Type B pancreatic cell (in vitro differentiated cells): ENCODE measurements at regions not wholly inside any gene's neighbourhood (a gene's known extent, or its start where the extent isn't known, plus 50 kb on each side); places are given as distances from the start of the nearest gene placed in this dataset.

Experiments used
- DNase-seq: peaks from one replicate; pipeline ENCODE4 v3.0.0; 2021; ENCODE audit warnings: mixed read lengths; ENCODE audit not compliant: unreplicated experiment; ENCODE audit errors: extremely low spot score
- H3K27ac Mint-ChIP-seq: 2 replicates; pipeline ENCODE4 v1.8.0; 2021; ENCODE audit warnings: mild to moderate bottlenecking, mixed read lengths
- H3K27me3 Mint-ChIP-seq: 2 replicates; pipeline ENCODE4 v1.8.0; 2021; ENCODE audit warnings: mixed read lengths
- H3K36me3 Mint-ChIP-seq: 2 replicates; pipeline ENCODE4 v1.8.0; 2021; ENCODE audit warnings: mixed read lengths
- H3K4me1 Mint-ChIP-seq: one replicate; pipeline ENCODE4 v1.8.0; 2021; ENCODE audit warnings: mixed read lengths; ENCODE audit not compliant: unreplicated experiment
- H3K4me3 Mint-ChIP-seq: 2 replicates; pipeline ENCODE4 v1.8.0; 2021; ENCODE audit warnings: mild to moderate bottlenecking, mixed read lengths
- H3K9me3 Mint-ChIP-seq: 2 replicates; pipeline ENCODE4 v1.8.0; 2021; ENCODE audit warnings: mixed read lengths
- TF ChIP-seq, protein P1 (sequence below): fragments of 200-600 bp; sonication (generic); conservative IDR thresholded peaks from 2 replicates; pipeline ENCODE4 v1.5.0; 2021; ENCODE audit warnings: antibody characterized with exemption, mild to moderate bottlenecking

DNA sequence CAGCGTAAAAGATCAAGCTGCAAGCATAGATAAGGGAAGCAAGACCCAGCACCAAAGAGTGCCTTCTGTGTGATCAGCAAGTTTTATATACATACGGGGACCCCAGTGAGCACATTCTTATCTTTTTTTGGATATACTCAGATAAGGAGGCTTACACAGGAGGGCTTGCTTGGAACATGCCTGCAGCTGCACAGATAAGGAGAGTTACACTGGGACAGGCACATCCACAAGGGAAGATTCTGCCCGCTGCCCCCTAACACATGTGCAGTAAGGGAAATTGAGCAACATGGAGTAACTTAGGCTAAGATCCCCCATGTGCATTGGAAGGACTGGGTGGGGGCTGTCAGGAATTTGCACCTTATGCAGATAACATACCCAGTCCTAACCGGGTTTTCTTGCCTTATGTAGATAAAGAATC lies 1334.8 kb downstream of the MRPL39 start:
- no peaks in the 10 kb centered on the region for H3K9me3 Mint-ChIP-seq
- no peaks in the 10 kb centered on the region for H3K36me3 Mint-ChIP-seq
- TF ChIP-seq, protein P1, sequence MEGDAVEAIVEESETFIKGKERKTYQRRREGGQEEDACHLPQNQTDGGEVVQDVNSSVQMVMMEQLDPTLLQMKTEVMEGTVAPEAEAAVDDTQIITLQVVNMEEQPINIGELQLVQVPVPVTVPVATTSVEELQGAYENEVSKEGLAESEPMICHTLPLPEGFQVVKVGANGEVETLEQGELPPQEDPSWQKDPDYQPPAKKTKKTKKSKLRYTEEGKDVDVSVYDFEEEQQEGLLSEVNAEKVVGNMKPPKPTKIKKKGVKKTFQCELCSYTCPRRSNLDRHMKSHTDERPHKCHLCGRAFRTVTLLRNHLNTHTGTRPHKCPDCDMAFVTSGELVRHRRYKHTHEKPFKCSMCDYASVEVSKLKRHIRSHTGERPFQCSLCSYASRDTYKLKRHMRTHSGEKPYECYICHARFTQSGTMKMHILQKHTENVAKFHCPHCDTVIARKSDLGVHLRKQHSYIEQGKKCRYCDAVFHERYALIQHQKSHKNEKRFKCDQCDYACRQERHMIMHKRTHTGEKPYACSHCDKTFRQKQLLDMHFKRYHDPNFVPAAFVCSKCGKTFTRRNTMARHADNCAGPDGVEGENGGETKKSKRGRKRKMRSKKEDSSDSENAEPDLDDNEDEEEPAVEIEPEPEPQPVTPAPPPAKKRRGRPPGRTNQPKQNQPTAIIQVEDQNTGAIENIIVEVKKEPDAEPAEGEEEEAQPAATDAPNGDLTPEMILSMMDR, result no peak
- H3K27ac Mint-ChIP-seq, result no peak overlapping the region
- H3K27me3 Mint-ChIP-seq, result no peaks in the 10 kb centered on the region
- H3K4me3 Mint-ChIP-seq, result no peak overlapping the region
- DNase-seq, result no peak
- H3K4me1 Mint-ChIP-seq, result no peaks in the 10 kb centered on the region

DNA sequence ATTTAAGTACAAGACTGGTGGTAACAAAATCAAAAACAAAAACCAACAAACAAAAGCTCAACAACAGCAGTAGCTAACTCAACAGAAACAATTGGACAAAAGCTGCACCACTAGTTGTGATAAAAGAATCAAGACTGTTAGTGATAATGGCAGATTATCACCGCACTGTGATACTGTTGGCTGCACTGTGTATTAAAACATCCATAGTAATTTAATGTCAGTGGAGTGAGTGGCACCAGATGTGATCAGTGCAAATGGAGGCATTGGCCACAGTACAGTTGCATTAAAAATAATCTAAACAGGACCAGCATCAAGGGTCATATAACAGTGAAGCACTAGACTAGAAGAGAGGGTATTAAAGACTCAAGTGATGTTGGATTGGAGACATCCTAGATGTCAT lies 1341.3 kb downstream of the MRPL39 start:
- Mint-ChIP-seq H3K4me3 (no peak overlapping the region), H3K36me3 (no peaks in the 10 kb centered on the region), H3K27me3 (no peaks in the 10 kb centered on the region), H3K9me3 (no peaks in the 10 kb centered on the region), H3K4me1 (no peaks in the 10 kb centered on the region), H3K27ac (no peak overlapping the region)
- TF ChIP-seq, protein P1, result no peak
- no peak for DNase-seq

DNA sequence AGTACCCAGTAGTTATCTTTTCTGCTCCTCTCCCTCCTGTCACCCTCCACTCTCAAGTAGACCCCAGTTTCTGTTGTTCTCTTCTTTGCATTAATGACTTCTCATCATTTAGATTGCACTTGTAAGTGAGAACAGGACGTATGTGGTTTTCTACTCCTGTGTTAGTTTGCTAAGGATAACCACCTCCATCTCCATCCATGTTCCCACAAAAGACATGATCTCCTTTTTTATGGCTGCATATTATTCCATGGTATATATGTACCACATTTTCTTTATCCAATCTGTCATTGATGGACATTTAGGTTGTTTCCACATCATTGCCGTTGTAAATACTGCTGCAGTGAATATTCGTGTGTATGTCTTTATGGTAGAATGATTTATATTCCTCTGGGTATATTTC lies 1346.5 kb downstream of the MRPL39 start:
- TF ChIP-seq, protein P1, result no peak

DNA sequence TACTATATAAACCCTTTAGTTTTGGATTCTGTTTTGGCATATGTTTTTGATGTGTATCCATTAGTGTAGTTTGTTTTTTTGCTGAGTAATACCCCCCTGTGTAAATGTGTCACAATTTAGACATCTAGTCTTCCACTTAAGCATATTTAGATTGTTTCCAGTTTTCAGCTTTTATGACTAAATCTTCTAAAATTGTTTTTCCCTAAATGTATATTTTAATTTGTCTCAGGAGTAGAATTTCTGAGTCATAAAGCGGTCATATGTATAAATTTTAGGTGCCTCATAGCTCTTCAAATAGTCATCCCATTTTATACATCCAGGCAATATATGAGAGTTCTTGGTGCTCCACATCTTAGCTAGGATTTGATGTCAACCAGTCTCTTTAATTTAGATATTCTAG lies 1348.0 kb downstream of the MRPL39 start:
- Mint-ChIP-seq H3K36me3 (no peaks in the 10 kb centered on the region), H3K9me3 (no peaks in the 10 kb centered on the region), H3K27me3 (no peaks in the 10 kb centered on the region), H3K4me3 (no peak overlapping the region), H3K27ac (no peak overlapping the region), H3K4me1 (no peaks in the 10 kb centered on the region)
- TF ChIP-seq, protein P1, result no peak
- DNase-seq, result no peak

More for the DNA sequence above, 1346.5 kb downstream of the MRPL39 start:
- Mint-ChIP-seq H3K4me1 (no peaks in the 10 kb centered on the region), H3K36me3 (no peaks in the 10 kb centered on the region), H3K9me3 (no peaks in the 10 kb centered on the region), H3K4me3 (no peak overlapping the region), H3K27me3 (no peaks in the 10 kb centered on the region), H3K27ac (no peak overlapping the region)
- DNase-seq, result no peak

DNA sequence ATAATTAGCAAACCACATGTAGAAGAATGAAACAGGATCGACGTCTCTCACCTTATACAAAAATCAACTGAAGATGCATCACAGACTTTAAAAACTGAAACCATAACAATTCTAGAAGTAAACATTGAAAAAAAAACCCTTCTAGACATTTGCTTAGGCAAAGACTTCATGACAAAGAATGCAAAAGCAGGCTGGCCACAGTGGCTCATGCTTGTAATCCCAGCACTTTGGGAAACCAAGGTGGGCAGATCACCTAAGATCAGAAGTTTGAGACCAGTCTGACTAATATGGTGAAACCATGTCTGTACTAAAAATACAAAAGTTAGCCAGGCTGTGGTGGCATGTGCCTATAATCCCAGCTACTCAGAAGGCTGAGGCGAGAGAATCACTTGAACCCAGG lies 1351.7 kb downstream of the MRPL39 start:
- H3K4me1 Mint-ChIP-seq, result no peaks in the 10 kb centered on the region

More for the DNA sequence above, 1351.7 kb downstream of the MRPL39 start:
- H3K27ac Mint-ChIP-seq, result no peak overlapping the region
- no peak for DNase-seq
- H3K27me3 Mint-ChIP-seq, result no peaks in the 10 kb centered on the region
- no peaks in the 10 kb centered on the region for H3K36me3 Mint-ChIP-seq
- TF ChIP-seq, protein P1, result no peak
- no peaks in the 10 kb centered on the region for H3K9me3 Mint-ChIP-seq
- no peak overlapping the region for H3K4me3 Mint-ChIP-seq
